HEK293 (cell line): ENCODE measurements at regions not wholly inside any gene's neighbourhood (a gene's known extent, or its start where the extent isn't known, plus 50 kb on each side); places are given as distances from the start of the nearest gene placed in this dataset.

Source experiments
- BCL11A ChIP-seq: fragments of 450-650 bp; formaldehyde crosslinking; IDR thresholded peaks from 2 replicates; pipeline ENCODE4 v1.5.1; 2016; ENCODE audit warnings: low read depth, missing biosample characterization, missing genetic modification characterization
- KLF7 ChIP-seq: fragments of 450-650 bp; formaldehyde crosslinking; IDR thresholded peaks from 2 replicates; pipeline ENCODE4 v1.5.1; 2016; ENCODE audit warnings: missing biosample characterization, missing genetic modification characterization, borderline replicate concordance
- SCRT2 ChIP-seq: fragments of 450-650 bp; formaldehyde crosslinking; IDR thresholded peaks from 2 replicates; pipeline ENCODE4 v1.5.1; 2016; ENCODE audit warnings: missing biosample characterization, missing genetic modification characterization
- TCF7L2 ChIP-seq: IDR thresholded peaks from 2 replicates; pipeline ENCODE4 v1.6.1; 2011; ENCODE audit warnings: low read depth, mild to moderate bottlenecking, inconsistent platforms, low read length, moderate library complexity, borderline replicate concordance
- YY1 ChIP-seq: fragments of 450-650 bp; formaldehyde crosslinking; IDR thresholded peaks from 2 replicates; pipeline ENCODE4 v1.5.1; 2018; ENCODE audit warnings: missing biosample characterization, missing genetic modification characterization
- ZBTB8A ChIP-seq: fragments of 450-650 bp; formaldehyde crosslinking; IDR thresholded peaks from 2 replicates; pipeline ENCODE4 v1.5.1; 2016; ENCODE audit warnings: missing biosample characterization, missing genetic modification characterization
- ZNF16 ChIP-seq: fragments of 450-650 bp; formaldehyde crosslinking; IDR thresholded peaks from 2 replicates; pipeline ENCODE4 v1.5.1; 2016; ENCODE audit warnings: low read depth, missing biosample characterization, missing genetic modification characterization
- ZNF311 ChIP-seq: fragments of 450-650 bp; formaldehyde crosslinking; IDR thresholded peaks from 2 replicates; pipeline ENCODE4 v1.5.1; 2017; ENCODE audit warnings: missing biosample characterization, missing genetic modification characterization, borderline replicate concordance
- ZNF501 ChIP-seq: fragments of 450-650 bp; formaldehyde crosslinking; IDR thresholded peaks from 2 replicates; pipeline ENCODE4 v1.5.1; 2016; ENCODE audit warnings: missing biosample characterization, missing genetic modification characterization
- ZNF510 ChIP-seq: fragments of 450-650 bp; formaldehyde crosslinking; IDR thresholded peaks from 2 replicates; pipeline ENCODE4 v1.5.1; 2018; ENCODE audit warnings: mild to moderate bottlenecking, missing genetic modification characterization, missing biosample characterization; ENCODE audit not compliant: insufficient replicate concordance
- ZNF548 ChIP-seq: fragments of 450-650 bp; formaldehyde crosslinking; IDR thresholded peaks from 2 replicates; pipeline ENCODE4 v1.5.1; 2016; ENCODE audit warnings: missing biosample characterization, missing genetic modification characterization
- ZNF571 ChIP-seq: fragments of 450-650 bp; formaldehyde crosslinking; IDR thresholded peaks from 2 replicates; pipeline ENCODE4 v1.5.0; 2017; ENCODE audit warnings: missing biosample characterization, missing genetic modification characterization
- ZNF596 ChIP-seq: fragments of 450-650 bp; IDR thresholded peaks from 2 replicates; pipeline ENCODE4 v1.5.0; 2018; ENCODE audit warnings: missing biosample characterization, mild to moderate bottlenecking, missing genetic modification characterization, moderate library complexity
- ZNF654 ChIP-seq: fragments of 450-650 bp; formaldehyde crosslinking; IDR thresholded peaks from 2 replicates; pipeline ENCODE4 v1.5.1; 2016; ENCODE audit warnings: low read depth, missing biosample characterization, missing genetic modification characterization
- ZNF660 ChIP-seq: fragments of 450-650 bp; IDR thresholded peaks from 2 replicates; pipeline ENCODE4 v1.5.1; 2018; ENCODE audit warnings: missing biosample characterization, mild to moderate bottlenecking, missing genetic modification characterization
- ZNF707 ChIP-seq: fragments of 450-650 bp; formaldehyde crosslinking; IDR thresholded peaks from 2 replicates; pipeline ENCODE4 v1.5.1; 2016; ENCODE audit warnings: missing biosample characterization, missing genetic modification characterization
- ZNF792 ChIP-seq: fragments of 450-650 bp; formaldehyde crosslinking; IDR thresholded peaks from 2 replicates; pipeline ENCODE4 v1.5.1; 2016; ENCODE audit warnings: missing biosample characterization, missing genetic modification characterization
- TF ChIP-seq, protein P1 (sequence below): fragments of 450-650 bp; formaldehyde crosslinking; IDR thresholded peaks from 2 replicates; pipeline ENCODE4 v1.5.1; 2016; ENCODE audit warnings: missing biosample characterization, missing genetic modification characterization
- TF ChIP-seq, protein P2 (sequence below): fragments of 450-650 bp; formaldehyde crosslinking; IDR thresholded peaks from 2 replicates; pipeline ENCODE4 v1.5.1; 2016; ENCODE audit warnings: missing biosample characterization, missing genetic modification characterization, low read depth
- TF ChIP-seq, protein P3 (sequence below): fragments of 450-650 bp; formaldehyde crosslinking; IDR thresholded peaks from 2 replicates; pipeline ENCODE4 v1.5.1; 2016; ENCODE audit warnings: missing biosample characterization, missing genetic modification characterization
- TF ChIP-seq, protein P4 (sequence below): fragments of 450-650 bp; formaldehyde crosslinking; optimal IDR thresholded peaks from 2 replicates; pipeline ENCODE3; 2016; ENCODE audit warnings: missing biosample characterization, mild to moderate bottlenecking, missing genetic modification characterization
- TF ChIP-seq, protein P5 (sequence below): fragments of 450-650 bp; formaldehyde crosslinking; conservative IDR thresholded peaks from 2 replicates; pipeline ENCODE4 v1.5.1; 2016; ENCODE audit warnings: low read depth, missing biosample characterization, missing genetic modification characterization
- TF ChIP-seq, protein P6 (sequence below): fragments of 450-650 bp; formaldehyde crosslinking; IDR thresholded peaks from 2 replicates; pipeline ENCODE4 v1.5.1; 2016; ENCODE audit warnings: missing biosample characterization, missing genetic modification characterization
- TF ChIP-seq, protein P7 (sequence below): fragments of 450-650 bp; formaldehyde crosslinking; IDR thresholded peaks from 2 replicates; pipeline ENCODE4 v1.5.1; 2017; ENCODE audit warnings: missing biosample characterization, missing genetic modification characterization

DNA sequence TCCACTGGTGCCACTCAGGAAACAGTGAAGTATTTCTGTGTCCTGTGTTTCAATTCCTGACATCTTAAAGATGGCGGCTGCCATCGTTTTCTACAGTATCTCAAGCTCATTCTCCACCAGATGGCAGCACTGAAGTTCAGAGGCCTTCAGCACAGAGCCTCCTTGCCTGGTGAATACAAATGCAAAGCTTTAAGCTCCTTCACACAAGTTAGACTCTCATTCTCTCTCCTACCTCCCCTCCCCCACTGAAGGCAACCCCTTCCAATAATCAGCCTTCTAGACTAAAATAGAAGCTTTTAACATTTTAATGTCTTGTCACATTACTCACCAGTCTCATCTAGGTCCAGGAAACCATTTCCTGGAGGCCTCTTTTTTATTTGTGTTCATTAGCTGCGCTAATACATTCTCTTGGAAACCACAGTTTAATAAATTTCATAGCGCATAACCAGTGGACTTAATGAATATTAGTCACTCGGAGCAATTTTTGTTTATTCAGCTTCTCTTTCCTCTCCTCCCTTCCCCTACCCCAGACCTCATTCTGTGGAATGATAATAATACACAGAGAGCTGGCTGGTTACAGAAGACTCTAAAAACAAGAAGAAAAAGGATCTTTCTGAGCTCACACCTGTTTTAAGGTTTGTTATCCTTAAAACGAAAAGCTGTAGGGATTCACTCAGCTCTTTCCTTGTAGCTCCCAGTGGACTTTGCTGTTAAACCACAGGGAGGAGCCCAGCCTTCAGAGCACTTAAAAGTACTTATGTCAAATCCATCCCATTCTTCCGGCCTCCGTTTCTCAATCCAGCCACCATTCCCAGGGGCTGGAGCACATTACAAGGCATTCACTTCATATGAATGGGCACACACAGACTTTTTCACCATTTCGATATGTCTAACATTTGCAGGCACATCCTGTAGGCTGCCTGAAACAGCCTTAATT is 384.9 kb downstream of the HLX start (continued):
- TF ChIP-seq, protein P1, sequence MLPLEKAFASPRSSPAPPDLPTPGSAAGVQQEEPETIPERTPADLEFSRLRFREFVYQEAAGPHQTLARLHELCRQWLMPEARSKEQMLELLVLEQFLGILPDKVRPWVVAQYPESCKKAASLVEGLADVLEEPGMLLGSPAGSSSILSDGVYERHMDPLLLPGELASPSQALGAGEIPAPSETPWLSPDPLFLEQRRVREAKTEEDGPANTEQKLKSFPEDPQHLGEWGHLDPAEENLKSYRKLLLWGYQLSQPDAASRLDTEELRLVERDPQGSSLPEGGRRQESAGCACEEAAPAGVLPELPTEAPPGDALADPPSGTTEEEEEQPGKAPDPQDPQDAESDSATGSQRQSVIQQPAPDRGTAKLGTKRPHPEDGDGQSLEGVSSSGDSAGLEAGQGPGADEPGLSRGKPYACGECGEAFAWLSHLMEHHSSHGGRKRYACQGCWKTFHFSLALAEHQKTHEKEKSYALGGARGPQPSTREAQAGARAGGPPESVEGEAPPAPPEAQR (tag by site-specific recombination) = no peak
- TF ChIP-seq ZBTB8A (no peak), ZNF596 (no peak), ZNF311 (tag by site-specific recombination) (no peak), KLF7 (no peak), ZNF571 (tag by site-specific recombination) (no peak), ZNF707 (tag by site-specific recombination) (no peak), ZNF654 (tag by site-specific recombination) (peak; percentile 57), YY1 (tag by site-specific recombination) (peak; percentile 46; the same call in 1 of the 2 replicates), TCF7L2 (no peak), ZNF792 (tag by site-specific recombination) (no peak), ZNF548 (tag by site-specific recombination) (no peak), ZNF16 (no peak), SCRT2 (tag by site-specific recombination) (no peak), ZNF660 (tag by site-specific recombination) (no peak), ZNF510 (tag by site-specific recombination) (peak; percentile 11), ZNF501 (tag by site-specific recombination) (no peak), BCL11A (tag by site-specific recombination) (no peak)
- TF ChIP-seq, protein P2, sequence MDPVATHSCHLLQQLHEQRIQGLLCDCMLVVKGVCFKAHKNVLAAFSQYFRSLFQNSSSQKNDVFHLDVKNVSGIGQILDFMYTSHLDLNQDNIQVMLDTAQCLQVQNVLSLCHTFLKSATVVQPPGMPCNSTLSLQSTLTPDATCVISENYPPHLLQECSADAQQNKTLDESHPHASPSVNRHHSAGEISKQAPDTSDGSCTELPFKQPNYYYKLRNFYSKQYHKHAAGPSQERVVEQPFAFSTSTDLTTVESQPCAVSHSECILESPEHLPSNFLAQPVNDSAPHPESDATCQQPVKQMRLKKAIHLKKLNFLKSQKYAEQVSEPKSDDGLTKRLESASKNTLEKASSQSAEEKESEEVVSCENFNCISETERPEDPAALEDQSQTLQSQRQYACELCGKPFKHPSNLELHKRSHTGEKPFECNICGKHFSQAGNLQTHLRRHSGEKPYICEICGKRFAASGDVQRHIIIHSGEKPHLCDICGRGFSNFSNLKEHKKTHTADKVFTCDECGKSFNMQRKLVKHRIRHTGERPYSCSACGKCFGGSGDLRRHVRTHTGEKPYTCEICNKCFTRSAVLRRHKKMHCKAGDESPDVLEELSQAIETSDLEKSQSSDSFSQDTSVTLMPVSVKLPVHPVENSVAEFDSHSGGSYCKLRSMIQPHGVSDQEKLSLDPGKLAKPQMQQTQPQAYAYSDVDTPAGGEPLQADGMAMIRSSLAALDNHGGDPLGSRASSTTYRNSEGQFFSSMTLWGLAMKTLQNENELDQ (tag by site-specific recombination) = no peak
- TF ChIP-seq, protein P3, sequence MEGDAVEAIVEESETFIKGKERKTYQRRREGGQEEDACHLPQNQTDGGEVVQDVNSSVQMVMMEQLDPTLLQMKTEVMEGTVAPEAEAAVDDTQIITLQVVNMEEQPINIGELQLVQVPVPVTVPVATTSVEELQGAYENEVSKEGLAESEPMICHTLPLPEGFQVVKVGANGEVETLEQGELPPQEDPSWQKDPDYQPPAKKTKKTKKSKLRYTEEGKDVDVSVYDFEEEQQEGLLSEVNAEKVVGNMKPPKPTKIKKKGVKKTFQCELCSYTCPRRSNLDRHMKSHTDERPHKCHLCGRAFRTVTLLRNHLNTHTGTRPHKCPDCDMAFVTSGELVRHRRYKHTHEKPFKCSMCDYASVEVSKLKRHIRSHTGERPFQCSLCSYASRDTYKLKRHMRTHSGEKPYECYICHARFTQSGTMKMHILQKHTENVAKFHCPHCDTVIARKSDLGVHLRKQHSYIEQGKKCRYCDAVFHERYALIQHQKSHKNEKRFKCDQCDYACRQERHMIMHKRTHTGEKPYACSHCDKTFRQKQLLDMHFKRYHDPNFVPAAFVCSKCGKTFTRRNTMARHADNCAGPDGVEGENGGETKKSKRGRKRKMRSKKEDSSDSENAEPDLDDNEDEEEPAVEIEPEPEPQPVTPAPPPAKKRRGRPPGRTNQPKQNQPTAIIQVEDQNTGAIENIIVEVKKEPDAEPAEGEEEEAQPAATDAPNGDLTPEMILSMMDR = peak; percentile 46; the same call in 1 of the 2 replicates
- TF ChIP-seq, protein P4, sequence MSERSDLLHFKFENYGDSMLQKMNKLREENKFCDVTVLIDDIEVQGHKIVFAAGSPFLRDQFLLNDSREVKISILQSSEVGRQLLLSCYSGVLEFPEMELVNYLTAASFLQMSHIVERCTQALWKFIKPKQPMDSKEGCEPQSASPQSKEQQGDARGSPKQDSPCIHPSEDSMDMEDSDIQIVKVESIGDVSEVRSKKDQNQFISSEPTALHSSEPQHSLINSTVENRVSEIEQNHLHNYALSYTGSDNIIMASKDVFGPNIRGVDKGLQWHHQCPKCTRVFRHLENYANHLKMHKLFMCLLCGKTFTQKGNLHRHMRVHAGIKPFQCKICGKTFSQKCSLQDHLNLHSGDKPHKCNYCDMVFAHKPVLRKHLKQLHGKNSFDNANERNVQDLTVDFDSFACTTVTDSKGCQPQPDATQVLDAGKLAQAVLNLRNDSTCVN (tag by site-specific recombination) = no peak
- TF ChIP-seq, protein P5, sequence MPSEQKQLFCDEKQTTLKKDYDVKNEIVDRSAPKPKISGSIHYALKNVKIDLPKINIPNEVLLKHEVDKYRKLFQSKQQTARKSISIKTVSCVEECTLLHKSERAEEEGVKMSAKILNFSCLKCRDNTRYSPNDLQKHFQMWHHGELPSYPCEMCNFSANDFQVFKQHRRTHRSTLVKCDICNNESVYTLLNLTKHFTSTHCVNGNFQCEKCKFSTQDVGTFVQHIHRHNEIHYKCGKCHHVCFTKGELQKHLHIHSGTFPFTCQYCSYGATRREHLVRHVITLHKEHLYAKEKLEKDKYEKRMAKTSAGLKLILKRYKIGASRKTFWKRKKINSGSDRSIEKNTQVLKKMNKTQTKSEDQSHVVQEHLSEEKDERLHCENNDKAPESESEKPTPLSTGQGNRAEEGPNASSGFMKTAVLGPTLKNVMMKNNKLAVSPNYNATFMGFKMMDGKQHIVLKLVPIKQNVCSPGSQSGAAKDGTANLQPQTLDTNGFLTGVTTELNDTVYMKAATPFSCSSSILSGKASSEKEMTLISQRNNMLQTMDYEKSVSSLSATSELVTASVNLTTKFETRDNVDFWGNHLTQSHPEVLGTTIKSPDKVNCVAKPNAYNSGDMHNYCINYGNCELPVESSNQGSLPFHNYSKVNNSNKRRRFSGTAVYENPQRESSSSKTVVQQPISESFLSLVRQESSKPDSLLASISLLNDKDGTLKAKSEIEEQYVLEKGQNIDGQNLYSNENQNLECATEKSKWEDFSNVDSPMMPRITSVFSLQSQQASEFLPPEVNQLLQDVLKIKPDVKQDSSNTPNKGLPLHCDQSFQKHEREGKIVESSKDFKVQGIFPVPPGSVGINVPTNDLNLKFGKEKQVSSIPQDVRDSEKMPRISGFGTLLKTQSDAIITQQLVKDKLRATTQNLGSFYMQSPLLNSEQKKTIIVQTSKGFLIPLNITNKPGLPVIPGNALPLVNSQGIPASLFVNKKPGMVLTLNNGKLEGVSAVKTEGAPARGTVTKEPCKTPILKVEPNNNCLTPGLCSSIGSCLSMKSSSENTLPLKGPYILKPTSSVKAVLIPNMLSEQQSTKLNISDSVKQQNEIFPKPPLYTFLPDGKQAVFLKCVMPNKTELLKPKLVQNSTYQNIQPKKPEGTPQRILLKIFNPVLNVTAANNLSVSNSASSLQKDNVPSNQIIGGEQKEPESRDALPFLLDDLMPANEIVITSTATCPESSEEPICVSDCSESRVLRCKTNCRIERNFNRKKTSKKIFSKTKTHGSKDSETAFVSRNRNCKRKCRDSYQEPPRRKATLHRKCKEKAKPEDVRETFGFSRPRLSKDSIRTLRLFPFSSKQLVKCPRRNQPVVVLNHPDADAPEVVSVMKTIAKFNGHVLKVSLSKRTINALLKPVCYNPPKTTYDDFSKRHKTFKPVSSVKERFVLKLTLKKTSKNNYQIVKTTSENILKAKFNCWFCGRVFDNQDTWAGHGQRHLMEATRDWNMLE (tag by site-specific recombination) = peak; percentile 45
- TF ChIP-seq, protein P6, sequence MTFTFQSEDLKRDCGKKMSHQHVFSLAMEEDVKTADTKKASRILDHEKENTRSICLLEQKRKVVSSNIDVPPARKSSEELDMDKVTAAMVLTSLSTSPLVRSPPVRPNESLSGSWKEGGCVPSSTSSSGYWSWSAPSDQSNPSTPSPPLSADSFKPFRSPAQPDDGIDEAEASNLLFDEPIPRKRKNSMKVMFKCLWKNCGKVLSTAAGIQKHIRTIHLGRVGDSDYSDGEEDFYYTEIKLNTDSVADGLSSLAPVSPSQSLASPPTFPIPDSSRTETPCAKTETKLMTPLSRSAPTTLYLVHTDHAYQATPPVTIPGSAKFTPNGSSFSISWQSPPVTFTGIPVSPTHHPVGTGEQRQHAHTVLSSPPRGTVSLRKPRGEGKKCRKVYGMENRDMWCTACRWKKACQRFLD (tag by site-specific recombination) = no peak
- TF ChIP-seq, protein P7, sequence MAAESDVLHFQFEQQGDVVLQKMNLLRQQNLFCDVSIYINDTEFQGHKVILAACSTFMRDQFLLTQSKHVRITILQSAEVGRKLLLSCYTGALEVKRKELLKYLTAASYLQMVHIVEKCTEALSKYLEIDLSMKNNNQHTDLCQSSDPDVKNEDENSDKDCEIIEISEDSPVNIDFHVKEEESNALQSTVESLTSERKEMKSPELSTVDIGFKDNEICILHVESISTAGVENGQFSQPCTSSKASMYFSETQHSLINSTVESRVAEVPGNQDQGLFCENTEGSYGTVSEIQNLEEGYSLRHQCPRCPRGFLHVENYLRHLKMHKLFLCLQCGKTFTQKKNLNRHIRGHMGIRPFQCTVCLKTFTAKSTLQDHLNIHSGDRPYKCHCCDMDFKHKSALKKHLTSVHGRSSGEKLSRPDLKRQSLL (tag by site-specific recombination) = no peak
